ENCODE measurements at regions not wholly inside any gene's neighbourhood (a gene's known extent, or its start where the extent isn't known, plus 50 kb on each side); places are given as distances from the start of the nearest gene placed in this dataset.

GRCh38 chr13:40194224-40194806 lies 472.1 kb downstream of the FOXO1 start:
- TF ChIP-seq CTCF (IDR thresholded peaks at IDR 0.05; ENCODE audit: insufficient read depth, low read length, poor library complexity, severe bottlenecking) (no peak), EZH2phosphoT487 (conservative IDR thresholded peaks at IDR 0.05; ENCODE audit: low read length) (no peak)

Measured in SU-DHL-6 (cell line).